SK-N-MC (cell line): ENCODE measurements at regions not wholly inside any gene's neighbourhood (a gene's known extent, or its start where the extent isn't known, plus 50 kb on each side); places are given as distances from the start of the nearest gene placed in this dataset.

Experiments
- EZH2 ChIP-seq: fragments of 200-600 bp; sonication (generic); IDR thresholded peaks from one replicate; pipeline ENCODE4 v1.6.1; 2017; ENCODE audit warnings: antibody characterized with exemption
- POLR2AphosphoS5 ChIP-seq: IDR thresholded peaks from 2 replicates; pipeline ENCODE4 v1.6.1; 2012; ENCODE audit warnings: mild to moderate bottlenecking, low read depth, low read length, borderline replicate concordance

DNA sequence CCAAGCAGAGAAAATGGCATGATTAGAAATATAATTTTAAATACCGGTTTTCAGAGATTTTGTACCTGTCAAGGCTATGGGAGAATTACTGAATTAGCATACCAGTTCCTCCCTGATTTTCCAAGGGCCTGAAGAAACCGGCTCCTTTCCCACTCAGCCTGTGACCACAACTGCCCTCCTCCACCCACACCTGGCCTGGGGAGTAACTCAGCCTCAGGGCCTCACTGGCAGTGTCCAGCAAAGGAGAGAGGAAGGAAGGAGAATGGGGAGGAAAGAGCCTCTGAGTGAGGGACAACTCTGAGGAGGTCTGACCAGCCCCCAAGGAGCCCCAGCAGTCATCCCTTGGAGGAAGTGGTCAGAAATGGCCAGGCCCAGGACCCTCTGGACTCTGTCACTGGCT lies 98.0 kb upstream of the LYZL2 start:
- no peak for TF ChIP-seq POLR2AphosphoS5
- no peak for TF ChIP-seq EZH2
